ENCODE measurements at regions not wholly inside any gene's neighbourhood (a gene's known extent, or its start where the extent isn't known, plus 50 kb on each side); places are given as distances from the start of the nearest gene placed in this dataset.

GRCh38 chr2:145806546-145806945 is 1286.6 kb upstream of the ZEB2 start:
- no peaks in the 10 kb centered on the region for H3K4me1 ChIP-seq (ENCODE audit: control insufficient read depth, insufficient read depth, low read length)
- no peak overlapping the region for H3K27ac ChIP-seq (ENCODE audit: extremely low read depth, low read depth, low read length)
- H3K9me3 ChIP-seq (ENCODE audit: control insufficient read depth, insufficient read depth, low read depth, low read length), result no peaks in the 10 kb centered on the region
- POLR2A ChIA-PET, result no interaction called here
- no peaks in the 10 kb centered on the region for H3K36me3 ChIP-seq (ENCODE audit: control insufficient read depth in 2 of 2, insufficient read depth in 1 of 2, low read length in 2 of 2)
- TF ChIP-seq ZNF354C (tag by site-specific recombination; IDR thresholded peaks at IDR 0.05; ENCODE audit: borderline replicate concordance, low read depth) (no peak), ZBTB48 (tag by site-specific recombination; IDR thresholded peaks at IDR 0.05) (no peak), BCL6B (tag by site-specific recombination; IDR thresholded peaks at IDR 0.05) (no peak), ZNF112 (tag by site-specific recombination; IDR thresholded peaks at IDR 0.05) (no peak), ZNF664 (tag by site-specific recombination; IDR thresholded peaks at IDR 0.05) (no peak), KLF7 (tag by site-specific recombination; IDR thresholded peaks at IDR 0.05; ENCODE audit: borderline replicate concordance) (no peak), ZFHX2 (tag by site-specific recombination; conservative IDR thresholded peaks at IDR 0.05) (no peak), ZNF600 (tag by site-specific recombination; IDR thresholded peaks at IDR 0.05) (no peak), RBAK (tag by site-specific recombination; IDR thresholded peaks at IDR 0.05) (no peak)
- no peak overlapping the region for H3K4me3 ChIP-seq (ENCODE audit: low read depth, low read length)
- CTCF ChIA-PET, result no interaction called here

- ChIA-PET CTCF (interaction anchor here (0.5 to 0.7 kb wide), 2 partner anchors 238 to 898 kb away, joined by 3 read pairs; no protein-coding TSS in a partner anchor), POLR2A (interaction anchor here (0.6 kb wide), 1 partner anchor 36 kb away, joined by 7 read pairs; no protein-coding TSS in a partner anchor)
- no peak overlapping the region for H3K4me3 ChIP-seq (ENCODE audit: low read depth, low read length)
- H3K9me3 ChIP-seq (ENCODE audit: control insufficient read depth, insufficient read depth, low read depth, low read length), result no peaks in the 10 kb centered on the region
- no peaks in the 10 kb centered on the region for H3K4me1 ChIP-seq (ENCODE audit: control insufficient read depth, insufficient read depth, low read length)
- TF ChIP-seq TCF7L2 (IDR thresholded peaks at IDR 0.05; ENCODE audit: borderline replicate concordance, low read depth, low read length) (no peak), ZNF146 (tag by site-specific recombination; IDR thresholded peaks at IDR 0.05) (no peak), ZNF18 (tag by site-specific recombination; IDR thresholded peaks at IDR 0.05) (no peak), ZFP41 (tag by site-specific recombination; IDR thresholded peaks at IDR 0.05; ENCODE audit: borderline replicate concordance) (no peak), ZNF16 (tag by site-specific recombination; IDR thresholded peaks at IDR 0.05; ENCODE audit: low read depth) (no peak), ZNF624 (tag by site-specific recombination; IDR thresholded peaks at IDR 0.05) (no peak), ZNF157 (tag by site-specific recombination; IDR thresholded peaks at IDR 0.05) (no peak), PBX3 (CRISPR knock-in tag; IDR thresholded peaks at IDR 0.05) (no peak), KLF8 (tag by site-specific recombination; IDR thresholded peaks at IDR 0.05) (no peak), KLF16 (tag by site-specific recombination; IDR thresholded peaks at IDR 0.05) (no peak), WT1 (tag by site-specific recombination; IDR thresholded peaks at IDR 0.05) (no peak), SP2 (tag by site-specific recombination; IDR thresholded peaks at IDR 0.05) (no peak), SALL2 (tag by site-specific recombination; IDR thresholded peaks at IDR 0.05; ENCODE audit: borderline replicate concordance) (no peak), ZXDB (tag by site-specific recombination; IDR thresholded peaks at IDR 0.05) (no peak)
- no peak overlapping the region for H3K27ac ChIP-seq (ENCODE audit: extremely low read depth, low read depth, low read length)
- H3K36me3 ChIP-seq (ENCODE audit: control insufficient read depth in 2 of 2, insufficient read depth in 1 of 2, low read length in 2 of 2), result no peaks in the 10 kb centered on the region
These were observed 1282.2 kb upstream of the ZEB2 start for GRCh38 chr2:145802133-145802532.

Data from HEK293 (cell line).